NCI-H69 (cell line): ENCODE measurements at regions not wholly inside any gene's neighbourhood (a gene's known extent, or its start where the extent isn't known, plus 50 kb on each side); places are given as distances from the start of the nearest gene placed in this dataset.
"Not testable (repeated sequence)": the region's sequence is repeated elsewhere in the genome, so short reads cannot be mapped to it uniquely, and the experiment has no call there.

Source experiments
- DNase-seq: peaks from one replicate; lab custom pipeline; 2025; lab: John Stamatoyannopoulos, UW

DNA sequence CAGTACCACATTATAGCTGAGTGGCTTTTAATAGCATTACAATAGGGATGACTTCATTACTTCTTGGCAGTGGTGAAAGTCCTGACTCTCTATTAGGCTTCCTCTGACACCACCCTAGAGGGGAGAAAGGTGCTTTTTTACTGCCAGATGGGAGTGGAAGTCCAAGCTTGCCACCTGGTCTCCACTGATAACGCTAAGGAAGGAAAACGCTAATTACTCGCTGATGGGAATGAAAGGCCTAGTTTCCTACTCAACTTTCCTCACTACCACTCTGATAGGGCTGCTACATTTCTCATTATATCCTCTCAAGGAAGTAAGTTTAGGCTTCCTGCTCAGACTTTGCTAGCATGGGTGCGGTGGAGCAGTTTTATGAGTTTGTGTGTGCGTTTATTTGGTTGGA is 62.3 kb upstream of the PAGE3 start:
- DNase-seq, result no peak

DNA sequence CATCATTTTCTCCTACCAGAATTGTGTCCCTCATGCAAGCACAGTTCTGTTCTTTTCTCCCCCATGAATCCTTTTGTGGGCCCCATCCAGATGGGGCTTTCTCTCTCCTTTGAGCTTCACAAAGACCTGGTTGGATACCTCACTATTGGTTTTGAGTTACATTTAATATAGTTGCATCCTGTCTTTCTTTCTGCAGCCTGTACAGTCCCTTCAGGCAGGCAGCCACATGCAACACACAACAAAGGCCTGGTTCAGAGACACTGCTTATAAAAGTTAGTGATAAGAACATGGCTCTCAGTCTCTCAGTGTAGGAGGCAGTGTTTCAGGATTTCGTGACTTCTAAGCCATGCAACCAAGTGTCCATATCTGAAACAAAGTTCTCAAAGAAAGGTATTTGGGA is 70.6 kb upstream of the PAGE3 start:
- no peak for DNase-seq

DNA sequence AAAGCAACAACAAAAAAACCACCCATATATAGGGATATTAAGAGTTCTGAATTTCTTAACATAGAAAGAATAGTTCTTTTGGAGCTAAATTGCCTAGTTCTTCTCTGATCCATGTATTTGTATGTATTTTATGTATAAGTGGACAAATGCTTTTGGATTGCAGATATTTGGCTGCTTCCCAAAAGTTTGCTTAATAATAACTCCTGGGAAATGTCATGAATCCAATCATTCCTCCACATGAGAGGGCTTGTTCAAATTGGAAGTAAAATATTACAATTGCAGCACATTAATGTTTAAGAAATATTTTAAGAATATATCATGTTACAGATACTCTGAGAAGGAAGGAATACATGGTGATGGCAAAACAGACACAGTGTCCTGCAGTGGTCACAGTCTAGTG is 71.5 kb upstream of the PAGE3 start:
- DNase-seq, result no peak

DNA sequence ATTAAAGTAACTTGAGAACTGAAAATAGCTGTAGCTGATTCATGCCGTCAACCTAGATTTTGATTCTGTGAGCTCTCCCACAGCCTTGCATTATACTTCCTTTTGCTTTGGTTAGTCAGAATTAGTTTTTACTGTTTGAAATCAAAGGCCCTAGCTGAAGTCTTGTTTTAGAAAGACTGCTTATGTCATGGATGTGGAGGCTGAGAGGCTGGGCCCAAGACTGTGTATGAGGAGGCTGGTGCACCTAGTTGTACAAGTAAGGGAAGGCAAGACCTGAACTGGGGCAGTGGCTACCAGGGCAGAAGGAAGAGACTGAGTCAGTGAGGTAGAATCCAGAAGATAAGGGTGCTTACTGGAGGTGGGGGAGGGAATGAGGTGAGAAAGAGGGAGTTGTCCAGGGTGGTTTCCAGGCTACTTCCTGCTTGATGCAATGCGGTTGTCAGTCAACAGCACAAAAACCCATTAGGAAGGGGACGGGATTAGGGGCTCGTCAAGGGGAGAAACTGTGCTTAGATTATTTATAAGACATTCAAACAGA is 76.2 kb upstream of the PAGE3 start:
- DNase-seq, result no peak

DNA sequence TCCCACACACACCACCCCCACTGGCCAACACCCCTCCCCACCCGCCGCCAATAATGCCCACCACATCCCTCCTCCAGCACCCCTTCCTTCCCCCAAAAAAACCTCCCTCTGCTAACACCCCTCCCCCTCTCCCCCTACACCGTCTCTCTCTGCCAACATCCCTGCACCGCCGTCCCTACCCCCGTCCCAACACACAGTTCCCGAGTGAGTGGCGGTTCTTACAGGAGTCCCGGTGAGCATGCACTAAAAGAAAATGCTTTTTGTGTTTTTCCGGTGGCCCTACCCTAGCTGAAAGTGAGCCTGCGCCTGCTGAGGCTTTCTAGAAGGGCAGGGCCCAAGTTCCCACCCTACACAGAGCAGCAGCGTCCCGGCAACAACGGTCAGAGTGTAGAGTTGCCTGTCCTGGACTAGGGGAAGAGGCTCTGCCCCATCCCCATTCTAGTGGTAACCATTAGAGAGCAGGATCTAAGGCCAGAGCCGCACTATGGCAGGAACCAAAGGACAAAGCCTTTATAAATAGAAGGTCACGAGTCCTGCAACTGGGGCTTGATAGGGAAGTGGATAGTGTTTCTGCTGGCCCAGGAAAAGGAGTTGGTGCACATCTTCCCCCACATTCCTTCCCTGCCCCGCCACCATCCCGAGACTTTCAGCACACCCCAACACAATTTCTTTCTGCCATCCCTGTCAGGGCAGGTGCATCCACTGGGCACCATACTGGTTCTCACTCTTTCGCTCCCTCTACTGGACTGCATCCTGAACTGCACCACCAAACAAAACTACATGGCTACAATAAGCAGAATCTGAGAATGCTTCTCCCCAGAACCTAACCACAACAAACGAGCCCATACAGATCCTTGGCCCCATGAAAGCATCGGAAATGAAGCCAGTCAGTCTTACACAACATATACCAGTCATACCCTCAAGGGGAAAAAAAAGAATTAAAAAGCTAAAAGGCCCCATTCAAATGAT is 78.1 kb upstream of the PAGE3 start:
- DNase-seq, result peak; percentile 1

DNA sequence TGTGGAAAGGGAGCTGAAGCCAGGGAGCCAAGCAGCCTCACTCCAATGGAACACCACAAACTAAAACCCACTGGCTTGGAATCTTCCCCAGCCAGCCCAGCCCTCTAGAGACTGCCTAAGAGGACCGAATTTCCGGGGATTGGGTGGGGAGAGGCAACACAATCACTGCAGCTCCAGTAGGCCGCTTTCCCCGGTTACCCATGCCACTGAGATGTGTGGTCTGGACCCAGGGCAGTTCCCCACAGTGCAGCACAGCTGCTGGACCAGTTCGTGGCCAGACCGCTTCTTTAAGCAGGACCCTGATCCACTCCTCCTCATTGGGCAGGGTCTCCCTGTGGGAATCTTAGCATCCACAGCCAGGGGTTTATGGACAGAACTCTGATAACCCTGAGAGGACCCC is 91.9 kb upstream of the PAGE3 start:
- no peak for DNase-seq

DNA sequence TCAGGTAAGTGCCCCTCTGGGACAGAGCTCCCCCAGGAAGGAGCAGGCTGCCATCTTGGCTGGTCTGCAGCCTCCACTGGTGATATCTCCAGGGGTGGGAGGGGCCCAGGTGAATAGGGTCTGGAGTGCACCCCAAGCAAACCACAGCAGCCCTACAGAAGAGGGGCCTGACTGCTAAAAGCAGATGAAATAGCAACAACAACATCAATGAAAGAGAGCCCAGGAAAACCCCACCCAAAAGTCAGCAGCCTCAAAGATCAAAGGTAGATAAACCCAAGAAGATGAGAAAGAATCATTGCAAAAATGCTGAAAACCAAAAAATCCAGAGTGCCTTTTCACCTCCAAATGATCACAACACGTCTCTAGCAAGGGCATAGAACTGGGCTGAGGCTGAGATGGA is 92.5 kb upstream of the PAGE3 start:
- DNase-seq, result no peak

DNA sequence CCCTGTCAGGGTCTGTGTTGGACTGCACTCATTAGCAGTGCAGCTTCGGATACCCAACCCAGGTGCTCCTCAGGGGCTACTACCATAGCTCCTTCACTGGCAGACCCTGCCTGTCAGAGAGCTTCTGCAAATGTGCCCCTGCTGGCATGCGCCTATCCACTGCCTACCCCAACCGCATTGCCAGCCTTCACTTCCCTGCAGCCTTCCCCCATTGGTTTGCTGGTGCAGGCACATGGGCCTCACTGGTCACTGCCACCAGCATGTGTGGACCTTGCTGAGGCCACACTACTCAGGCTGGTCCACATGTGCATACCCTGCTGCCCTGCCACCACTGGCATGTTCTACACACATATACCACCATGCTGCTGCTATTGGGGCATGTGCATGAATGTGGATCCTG is 72.5 kb upstream of the MAGEH1 start:
- no peak for DNase-seq

DNA sequence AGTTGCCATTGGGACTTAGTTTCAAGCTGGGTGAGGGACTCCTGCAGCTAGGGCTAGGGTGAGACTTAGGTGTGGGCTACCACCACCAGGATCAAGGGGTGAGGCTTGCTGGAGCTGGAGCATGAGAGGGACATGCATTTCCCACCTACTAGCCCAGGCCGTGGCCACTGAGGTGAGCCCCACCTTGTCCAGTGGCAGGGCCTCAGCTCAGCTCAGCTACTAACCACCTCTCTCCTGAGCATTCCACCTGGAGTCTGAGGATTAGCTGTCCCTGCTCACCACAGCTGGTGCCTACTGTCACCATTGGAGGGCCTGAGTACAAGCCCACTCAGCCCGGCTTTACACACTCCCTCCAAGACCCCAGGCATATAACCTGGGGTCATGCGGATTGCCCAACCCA is 62.6 kb upstream of the MAGEH1 start:
- no peak for DNase-seq

DNA sequence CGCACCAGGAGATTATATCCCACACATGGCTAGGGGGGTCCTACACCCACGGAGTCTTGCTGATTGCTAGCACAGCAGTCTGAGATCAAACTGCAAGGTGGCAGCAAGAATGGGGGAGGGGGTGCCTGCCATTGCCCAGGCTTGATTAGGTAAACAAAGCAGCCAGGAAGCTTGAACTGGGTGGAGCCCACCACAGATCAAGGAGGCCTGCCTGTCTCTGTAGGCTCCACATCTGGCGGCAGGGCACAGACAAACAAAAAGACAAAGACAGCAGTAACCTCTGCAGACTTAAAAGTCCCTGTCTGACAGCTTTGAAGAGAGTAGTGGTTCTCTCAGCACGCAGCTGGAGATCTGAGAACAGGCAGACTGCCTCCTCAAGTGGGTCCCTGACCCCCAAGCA is 55.1 kb upstream of the MAGEH1 start:
- not testable (repeated sequence) for DNase-seq
